GM19395 (cell line): ENCODE measurements at regions not wholly inside any gene's neighbourhood (a gene's known extent, or its start where the extent isn't known, plus 50 kb on each side); places are given as distances from the start of the nearest gene placed in this dataset.
"Not testable (repeated sequence)": the region's sequence is repeated elsewhere in the genome, so short reads cannot be mapped to it uniquely, and the experiment has no call there.

Source experiments
- ATAC-seq: cut with Tn5 transposase; IDR thresholded peaks from one replicate; pipeline ENCODE4 v1.9.1; 2021; ENCODE audit warnings: mild to moderate bottlenecking, moderate library complexity; ENCODE audit not compliant: unreplicated experiment

DNA sequence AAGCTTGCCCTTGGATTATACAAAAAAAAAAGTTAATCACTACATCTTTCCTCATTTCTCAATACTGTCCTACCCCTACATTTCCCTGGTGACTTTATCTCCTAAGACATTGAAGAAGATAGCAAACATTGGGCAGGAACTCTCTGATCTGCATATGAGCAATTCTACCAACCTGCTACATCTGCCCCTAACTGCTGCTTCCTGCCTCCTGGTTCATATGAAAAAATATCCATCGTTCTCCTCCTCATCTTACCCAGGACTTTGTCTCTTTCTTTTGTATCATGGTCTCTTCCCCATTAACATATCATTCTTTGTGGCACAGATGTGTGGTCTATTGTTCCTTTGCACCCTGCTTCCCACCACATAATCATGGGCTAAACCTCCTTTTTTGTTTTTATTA, 139.7 kb upstream of the PCGF5 start:
- ATAC-seq, result no peak

DNA sequence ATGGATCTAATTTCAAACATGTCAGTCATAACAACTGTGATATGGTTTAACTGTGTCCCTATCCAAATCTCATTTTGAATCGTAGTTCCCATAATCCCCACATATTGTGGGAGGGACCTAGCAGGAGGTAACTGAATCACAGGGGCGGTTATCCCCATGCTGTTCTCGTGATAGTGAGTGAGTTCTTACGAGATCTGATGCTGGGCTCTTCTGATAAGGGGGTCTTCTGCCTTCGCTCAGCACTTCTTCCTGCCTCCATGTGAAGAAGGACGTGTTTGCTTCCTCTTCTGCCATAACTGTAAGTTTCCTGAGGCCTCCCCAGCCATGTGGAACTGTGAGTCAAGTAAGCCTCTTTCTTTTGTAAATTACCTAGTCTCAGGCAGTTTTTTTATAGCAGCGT, 138.0 kb upstream of the PCGF5 start:
- ATAC-seq, result no peak

DNA sequence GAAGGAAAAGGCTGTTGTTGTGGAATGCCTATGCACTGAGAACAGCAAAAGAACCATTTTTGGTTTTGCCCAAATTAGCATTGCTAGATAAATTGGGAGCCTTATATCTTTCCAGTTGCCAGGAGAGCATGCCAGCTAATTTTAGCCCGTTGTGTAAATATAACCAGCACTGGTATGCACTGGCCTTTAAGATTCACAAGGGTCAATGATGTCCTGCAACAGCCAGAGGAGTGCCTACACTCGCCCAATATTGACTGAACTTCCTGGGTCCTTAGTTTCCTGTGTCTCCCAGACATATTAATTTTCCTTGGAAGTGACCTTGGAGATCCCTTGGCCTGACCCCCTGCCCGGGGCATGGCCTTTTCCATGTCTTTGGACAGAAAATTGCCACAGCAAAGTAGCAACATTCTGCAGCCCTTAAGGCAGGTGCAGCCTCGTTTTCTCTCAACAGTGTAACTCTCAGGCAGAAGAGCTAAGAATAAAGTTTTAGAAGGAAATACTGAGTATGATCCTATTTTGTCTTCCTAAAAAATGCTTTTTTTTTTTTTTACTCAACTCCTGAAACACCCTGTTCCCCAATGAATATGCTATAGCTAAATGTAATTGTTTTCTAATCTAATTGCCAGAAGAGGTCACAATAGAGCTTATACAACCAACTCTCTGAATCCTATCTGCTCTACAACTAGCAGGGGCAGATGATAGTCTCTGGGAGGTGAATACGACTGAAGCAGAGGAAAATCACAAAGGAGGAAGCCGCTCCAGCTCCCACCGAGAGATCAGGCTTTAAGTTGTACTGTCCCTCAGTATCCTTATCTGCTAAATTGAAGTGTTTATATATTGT, 131.9 kb upstream of the PCGF5 start:
- ATAC-seq, result no peak

DNA sequence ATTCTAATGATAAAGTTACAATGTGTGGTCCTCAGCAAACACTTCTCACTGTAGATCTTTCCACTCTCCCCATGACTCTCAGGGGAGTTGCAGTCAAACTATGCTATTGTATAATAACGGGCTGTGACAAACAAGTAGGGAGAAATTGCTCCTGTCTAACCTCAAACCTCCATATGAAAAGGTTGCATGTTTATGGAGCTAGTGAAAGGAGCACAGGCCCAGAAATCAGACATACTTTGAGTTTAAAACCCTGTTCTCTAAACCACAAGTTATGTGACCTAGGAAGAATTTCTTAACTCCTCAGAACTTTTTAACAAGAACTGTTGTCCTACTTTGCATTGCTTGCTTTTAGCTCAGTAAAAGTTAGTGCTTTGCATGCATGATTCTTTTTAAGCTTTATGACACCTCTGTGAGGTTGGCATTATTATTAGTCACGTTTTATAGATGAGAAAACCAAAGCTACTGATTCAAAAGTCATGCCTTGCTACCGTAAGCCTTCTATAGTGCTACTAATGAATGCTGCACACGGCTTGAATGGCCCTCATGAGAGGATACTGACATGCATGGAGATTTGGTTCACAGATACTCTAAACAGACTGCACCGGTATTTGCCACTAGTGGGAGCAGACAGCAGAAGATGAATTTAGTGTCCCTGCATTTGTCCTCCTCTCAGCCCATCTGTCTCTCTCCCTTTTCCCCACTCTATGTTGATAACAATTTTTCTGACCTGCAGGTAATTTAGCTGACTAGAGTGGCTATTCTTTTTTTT, 129.5 kb upstream of the PCGF5 start:
- ATAC-seq, result no peak

DNA sequence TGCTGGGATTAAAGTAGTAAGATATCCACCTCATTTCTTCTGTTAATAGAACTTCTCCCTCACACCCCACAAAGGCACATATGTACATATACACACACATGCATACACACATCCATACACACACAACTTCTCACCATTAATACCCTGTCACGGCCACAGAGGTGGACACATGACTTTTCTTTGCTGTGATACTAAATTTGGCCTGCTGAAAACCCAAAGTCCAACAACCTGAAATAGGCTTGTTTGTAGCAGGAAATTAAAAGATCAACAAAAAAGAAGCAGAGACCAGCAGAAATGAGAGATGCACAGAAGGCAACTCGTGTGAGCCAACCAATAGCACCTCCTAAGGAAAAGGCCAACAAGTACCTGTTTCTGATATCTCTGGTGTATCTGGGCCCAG, 128.7 kb upstream of the PCGF5 start:
- ATAC-seq, result no peak

DNA sequence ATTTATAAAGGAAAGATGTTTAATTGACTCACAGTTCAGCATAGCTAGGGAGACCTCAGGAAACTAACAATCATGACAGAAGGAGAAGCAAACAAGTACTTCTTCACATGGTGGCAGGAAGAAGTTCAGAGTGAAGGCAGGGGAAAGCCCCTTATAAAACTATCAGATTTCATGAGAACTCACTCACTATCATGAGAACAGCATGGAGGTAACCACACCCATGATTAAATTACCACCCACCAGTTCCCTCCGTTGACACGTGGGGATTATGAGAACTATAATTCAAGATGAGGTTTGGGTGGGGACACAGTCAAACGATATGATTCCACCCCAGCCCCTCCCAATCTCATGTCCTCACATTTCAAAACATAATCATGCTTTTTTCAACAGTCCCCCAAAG, 124.2 kb upstream of the PCGF5 start:
- no peak for ATAC-seq

DNA sequence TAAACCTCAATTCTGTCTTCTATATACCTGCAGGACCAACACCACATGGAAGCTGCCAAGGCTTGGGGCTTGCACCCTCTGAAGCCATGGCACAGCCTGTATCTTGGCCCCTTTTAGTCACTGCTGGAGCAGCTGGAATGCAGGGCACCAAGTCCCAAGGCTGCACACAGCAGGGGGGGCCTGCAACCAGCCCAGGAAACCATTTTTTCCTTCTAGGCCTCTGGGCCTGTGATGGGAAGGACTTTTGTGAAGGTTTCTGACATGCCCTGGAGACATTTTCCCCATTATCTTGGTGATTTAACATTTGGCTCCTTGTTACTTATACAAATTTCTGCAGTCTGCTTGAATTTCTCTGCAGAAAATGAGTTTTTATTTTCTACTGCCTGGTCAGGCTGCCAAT, 123.2 kb upstream of the PCGF5 start:
- ATAC-seq, result no peak

DNA sequence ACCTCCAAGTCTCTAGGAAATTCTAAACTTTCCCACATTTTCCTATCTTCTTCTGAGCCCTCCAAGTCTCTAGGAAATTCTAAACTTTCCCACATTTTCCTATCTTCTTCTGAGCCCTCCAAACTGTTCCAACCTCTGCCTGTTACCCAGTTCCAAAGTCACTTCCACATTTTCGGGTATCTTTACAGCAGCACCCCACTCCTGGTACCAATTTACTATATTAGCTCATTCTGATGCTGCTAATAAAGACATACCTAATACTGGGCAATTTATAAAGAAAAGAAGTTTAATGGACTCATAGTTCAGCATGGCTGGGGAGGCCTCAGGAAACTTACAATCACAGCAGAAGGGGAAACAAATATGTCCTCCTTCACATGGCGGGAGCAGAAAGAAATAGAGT, 122.4 kb upstream of the PCGF5 start:
- not testable (repeated sequence) for ATAC-seq

DNA sequence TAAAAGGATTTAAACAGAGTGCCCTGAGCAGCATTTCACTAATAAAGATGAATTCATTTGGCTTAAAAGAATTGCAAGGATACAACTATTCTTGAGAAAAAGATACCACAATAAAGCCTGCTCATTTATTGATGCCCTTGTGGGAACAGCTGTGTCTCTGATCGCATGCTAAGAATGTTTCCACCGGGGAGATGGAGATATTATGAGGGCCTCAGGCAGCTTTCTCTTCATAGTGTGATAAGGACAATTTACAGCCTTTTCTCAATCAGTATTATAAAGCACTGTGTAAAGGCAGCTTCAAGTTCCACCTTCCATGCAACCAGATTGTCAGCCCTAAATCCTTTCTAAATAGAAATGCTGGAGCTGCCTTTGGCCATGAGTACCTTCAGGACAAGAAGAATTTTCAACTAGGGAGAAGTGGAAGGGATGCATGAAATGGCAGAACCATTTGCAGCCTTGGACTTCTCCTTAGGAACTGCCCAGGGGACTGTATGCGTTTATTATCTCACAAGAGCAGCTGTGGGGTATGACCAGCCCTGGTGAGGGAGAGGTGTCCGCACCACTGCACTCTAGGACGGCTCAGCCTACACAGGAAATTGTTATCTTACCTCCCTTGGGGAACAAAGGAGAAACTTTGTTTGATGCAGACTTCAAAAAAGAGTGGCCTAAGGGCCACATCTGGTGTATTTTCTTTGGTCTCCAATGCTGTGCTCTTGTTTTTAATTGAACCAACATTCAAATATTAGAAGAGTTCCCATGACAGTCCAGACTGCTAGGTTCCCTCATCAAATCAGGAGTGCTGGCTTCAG, 116.9 kb upstream of the PCGF5 start:
- peak; percentile 58 for ATAC-seq

DNA sequence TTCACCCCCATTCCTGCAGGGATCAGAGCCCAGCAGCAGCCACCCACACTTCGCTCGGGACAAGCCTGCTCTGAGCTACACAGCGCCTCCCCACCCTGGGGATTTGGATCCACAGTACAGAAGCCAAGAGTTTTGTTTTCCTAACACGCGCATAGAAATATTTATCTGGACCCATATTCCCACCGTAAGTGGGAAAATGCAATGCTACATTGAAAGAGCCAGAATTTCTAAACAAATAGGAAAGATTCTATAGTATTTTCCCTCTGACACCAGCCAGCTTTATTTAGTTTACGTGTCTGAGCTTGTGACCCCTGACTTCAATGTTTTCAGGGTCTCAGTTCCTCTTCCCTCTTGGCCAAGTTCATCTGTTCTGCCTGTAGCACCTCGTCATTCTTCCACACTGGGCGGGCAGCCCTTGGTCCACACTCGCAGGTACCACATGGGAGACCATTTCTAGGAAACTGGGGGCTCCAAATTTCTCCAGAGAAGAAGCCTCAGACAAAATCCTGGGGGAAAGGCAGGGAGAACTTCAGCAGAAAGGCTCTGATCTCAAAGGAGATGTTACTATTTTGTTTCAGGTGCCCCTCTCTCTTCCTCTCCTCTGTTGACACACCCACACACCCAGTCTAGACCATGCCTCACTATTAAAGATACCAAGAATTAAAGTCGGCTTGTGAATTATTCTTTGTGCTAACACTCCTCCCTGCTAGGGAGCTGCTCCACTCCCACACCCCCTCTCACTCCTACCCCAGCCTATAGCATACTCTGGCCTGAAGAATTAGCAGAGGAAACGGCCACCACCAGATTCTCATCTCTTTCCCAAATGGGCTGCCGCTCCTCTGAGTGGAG, 116.0 kb upstream of the PCGF5 start:
- peak; percentile 54 for ATAC-seq

DNA sequence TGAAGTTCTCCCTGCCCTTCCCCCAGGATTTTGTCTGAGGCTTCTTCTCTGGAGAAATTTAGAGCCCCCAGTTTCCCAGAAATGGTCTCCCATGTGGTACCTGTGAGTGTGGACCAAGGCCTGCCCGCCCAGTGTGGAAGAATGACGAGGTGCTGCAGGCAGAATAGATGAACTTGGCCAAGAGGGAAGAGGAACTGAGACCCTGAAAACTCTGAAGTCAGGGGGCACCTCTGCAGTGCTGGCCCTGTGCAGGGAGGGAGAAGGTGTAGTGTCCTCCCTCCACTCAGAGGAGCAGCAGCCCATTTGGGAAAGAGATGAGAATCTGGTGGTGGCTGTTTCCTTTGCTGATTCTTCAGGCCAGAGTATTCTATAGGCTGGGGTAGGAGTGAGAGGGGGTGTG, 115.2 kb upstream of the PCGF5 start:
- ATAC-seq, result peak; percentile 26

DNA sequence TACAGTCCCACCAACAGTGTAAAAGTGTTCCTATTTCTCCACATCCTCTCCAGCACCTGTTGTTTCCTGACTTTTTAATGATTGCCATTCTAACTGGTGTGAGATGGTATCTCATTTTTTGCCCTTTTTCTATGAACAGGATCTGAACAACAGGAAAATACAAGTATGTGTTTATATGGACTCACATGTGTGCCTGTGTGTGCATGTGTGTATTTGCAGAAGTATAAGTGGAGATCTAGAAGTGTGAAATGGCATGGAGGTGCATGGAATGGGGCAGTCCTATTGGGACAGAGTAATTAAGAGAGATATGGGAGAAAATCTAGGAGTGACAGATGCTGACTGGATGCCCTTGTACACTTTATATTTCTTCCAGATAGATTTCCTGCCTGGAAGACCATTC, 111.6 kb upstream of the PCGF5 start:
- ATAC-seq, result no peak

DNA sequence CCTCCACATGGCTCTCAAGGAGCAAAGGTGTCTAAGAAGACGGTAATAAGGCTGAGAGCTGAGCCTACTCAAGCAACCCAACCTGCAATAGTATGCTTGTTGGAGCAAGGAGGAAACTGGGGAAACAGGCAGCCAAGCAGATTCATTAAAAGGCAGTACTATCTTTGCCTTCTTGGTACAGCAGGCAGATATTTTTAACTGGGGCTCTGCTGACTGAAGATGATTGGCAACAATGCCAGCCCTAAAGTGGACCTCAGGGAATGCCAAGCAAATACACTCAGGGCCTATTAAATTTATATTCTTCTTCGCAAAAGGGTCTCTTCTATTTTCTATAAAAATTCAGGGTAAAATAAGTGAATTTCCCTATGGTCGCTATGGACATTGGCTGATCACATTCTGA, 109.4 kb upstream of the PCGF5 start:
- no peak for ATAC-seq

DNA sequence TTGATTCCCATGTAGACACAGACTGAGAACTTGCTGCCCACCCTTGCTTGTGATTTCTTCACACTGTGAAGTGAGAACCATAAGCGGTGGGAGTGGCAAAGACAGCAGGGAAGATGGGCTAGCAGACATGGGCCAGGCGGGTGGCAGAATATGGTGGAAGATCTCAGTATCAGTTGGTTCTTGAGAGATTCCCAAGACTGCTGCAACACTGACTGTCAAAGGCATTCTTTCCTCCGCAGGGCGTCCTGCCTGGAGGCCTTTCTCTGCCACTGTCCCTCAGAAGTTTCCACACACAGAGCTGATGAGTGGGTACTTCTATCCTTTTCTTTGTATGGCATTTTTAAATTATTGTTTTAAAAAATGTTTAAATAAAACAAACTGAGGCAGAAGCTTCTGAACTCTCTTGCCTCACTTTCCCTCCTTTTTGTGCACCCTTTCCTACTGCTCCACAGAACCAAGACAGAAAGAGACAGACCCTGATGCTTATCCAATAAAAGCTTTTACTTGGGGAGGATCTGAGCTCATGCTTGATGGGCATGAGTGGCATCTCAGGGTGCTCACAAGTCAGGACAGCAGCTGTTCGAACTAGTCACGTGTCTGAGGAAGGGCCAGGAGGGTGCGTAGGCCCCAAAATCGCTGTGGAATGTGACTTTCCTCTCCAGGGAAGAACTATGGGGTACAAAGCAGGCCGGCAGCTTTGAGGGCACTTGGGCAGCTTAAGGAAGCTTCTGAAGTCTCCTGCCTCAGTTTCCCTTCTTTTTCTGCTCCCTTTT, 104.7 kb upstream of the PCGF5 start:
- ATAC-seq, result no peak

DNA sequence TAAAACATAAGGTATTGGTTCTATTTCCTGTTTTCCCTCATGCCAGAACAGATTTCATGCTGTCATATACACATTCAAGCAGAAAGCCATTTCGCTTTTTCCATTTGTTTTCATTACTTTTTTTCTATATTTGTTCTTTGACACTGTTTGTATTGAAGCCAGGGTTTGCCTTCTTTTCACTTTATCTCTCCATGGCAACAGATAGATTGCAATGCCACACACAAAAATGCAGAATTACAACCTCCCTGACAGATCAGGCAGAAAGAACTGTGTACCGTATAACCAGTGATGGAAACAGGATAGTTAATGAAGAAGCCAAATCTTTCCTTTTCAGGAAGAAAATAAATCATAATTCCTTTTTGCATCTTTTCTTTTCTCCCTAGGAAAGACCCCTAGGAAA, 103.0 kb upstream of the PCGF5 start:
- no peak for ATAC-seq

DNA sequence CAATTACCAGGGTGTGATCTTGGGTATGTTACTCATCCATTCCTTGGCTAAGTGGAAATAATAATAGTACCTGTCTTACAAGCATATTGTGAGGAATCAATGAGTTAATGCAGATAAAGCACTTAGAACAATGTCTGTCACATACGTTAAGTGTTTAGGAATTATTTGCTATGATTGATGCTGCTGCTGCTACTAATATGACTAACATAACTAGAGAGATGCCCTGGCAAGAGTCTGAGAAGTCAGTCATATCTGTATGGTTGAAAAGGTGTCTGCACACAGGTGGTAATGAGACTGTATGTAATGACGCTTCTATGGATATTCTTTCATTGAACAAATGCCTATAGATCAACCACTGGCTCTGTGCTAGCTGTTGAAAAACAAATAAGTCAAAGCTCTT, 100.1 kb upstream of the PCGF5 start:
- no peak for ATAC-seq

DNA sequence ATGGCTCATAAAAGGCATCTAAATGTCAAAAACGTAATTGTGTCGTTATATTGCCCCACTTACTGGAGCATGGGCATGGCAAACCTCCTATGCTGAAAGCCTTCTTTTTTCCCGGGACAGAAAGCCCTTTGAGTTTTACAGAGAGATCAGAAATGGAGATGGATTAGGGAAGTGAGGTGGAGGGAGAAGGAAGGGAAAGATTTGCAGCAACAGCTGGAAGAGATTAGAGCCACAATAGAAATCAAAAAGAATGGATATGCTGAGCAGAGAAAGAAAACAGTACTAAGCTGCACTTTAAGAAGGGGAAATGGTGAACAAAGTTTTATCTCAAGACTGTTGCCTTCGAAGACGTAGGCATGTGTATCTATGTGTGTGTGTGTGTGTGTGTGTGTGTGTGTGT, 97.2 kb upstream of the PCGF5 start:
- ATAC-seq, result no peak

DNA sequence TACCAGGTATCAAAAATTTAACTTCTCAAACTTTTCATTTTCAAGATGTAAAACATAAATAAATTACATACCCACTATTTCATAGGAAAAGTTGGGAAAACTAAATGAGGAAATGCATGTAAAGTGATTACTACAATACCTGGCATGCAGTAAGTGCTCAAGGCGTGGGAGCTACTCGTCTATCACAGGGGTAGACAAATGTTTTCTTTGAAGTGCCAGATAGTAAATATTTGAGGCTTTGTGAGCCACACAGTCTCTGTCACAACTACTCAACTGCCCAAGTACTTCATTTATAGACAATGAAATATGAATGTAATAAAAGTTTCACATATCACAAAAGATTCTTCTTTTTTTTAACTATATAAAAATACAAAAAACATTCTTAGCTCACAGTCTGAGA, 96.4 kb upstream of the PCGF5 start:
- no peak for ATAC-seq

DNA sequence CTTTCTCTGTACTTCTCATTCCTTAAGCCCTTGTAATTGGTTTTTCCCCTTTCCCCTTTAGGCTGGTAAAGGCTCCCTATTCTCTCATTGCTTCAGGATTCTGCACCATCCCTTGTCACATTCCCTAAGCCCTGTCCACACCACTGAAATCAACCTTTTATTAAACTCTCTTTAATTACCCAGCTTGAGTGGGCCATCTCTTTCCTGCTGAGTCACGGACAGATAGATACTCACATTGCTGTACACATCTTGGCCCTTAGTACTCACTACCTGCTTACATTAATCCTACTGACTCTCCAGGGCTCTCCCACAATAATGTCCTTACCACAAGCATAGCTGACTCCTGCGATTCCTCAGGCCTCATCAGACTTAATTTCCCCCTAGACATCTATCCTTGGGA, 94.0 kb upstream of the PCGF5 start:
- no peak for ATAC-seq
